Left ventricle myocardium inferior (tissue), 1 donor: ENCODE measurements at regions not wholly inside any gene's neighbourhood (a gene's known extent, or its start where the extent isn't known, plus 50 kb on each side); places are given as distances from the start of the nearest gene placed in this dataset.

ENCODE experiments used
- DNase-seq: peaks from one replicate; pipeline ENCODE4 v3.0.0-alpha.2; 2020
- H3K27ac ChIP-seq: fragments of 200-600 bp; replicated peaks from 2 replicates; pipeline ENCODE4 v1.8.0; 2021
- H3K27me3 ChIP-seq: fragments of 200-600 bp; 2 replicates; pipeline ENCODE4 v1.8.0; 2021; ENCODE audit warnings: low read depth
- H3K36me3 ChIP-seq: fragments of 200-600 bp; 2 replicates; pipeline ENCODE4 v1.8.0; 2021
- H3K4me1 ChIP-seq: fragments of 200-600 bp; 2 replicates; pipeline ENCODE4 v1.8.0; 2021
- H3K4me3 ChIP-seq: fragments of 200-600 bp; 2 replicates; pipeline ENCODE4 v1.8.0; 2021; ENCODE audit warnings: mild to moderate bottlenecking, moderate library complexity
- H3K9me3 ChIP-seq: fragments of 200-600 bp; replicated peaks from 2 replicates; pipeline ENCODE4 v1.8.0; 2021
- CTCF ChIP-seq: fragments of 200-600 bp; IDR thresholded peaks from 2 replicates; pipeline ENCODE4 v1.8.0; 2021; ENCODE audit warnings: antibody characterized with exemption, mild to moderate bottlenecking, borderline replicate concordance
- intact Hi-C: fragments of 100-400 bp; cut with micrococcal nuclease; formaldehyde crosslinking; loops from one replicate; pipeline ENCODE4 v1.11.0; 2022
- donor health status: DM: no; HTN: yes; CAD: no; lungs with severe emphysema.

DNA sequence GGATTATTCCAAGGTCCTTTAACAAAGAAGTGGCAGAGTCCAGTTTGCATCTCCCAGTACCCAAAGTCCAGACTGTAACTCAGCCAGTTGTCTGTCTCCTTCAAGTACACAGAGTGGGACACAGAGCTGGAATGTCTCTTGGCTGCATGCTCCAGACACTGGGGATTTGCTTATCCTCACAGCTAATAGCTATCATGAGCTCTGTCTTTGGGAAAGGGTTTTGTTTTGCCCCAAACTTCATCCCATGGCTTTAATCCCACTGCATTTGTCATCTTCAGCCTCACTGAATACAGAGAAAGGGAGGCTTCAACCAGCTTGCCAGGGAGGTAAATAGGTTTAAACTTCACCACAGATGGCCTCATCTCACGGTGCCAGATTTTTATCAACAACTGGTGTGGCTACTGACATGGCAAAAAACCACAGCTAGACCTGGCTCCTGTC is 412.2 kb upstream of the SLC24A2 start:
- no peak overlapping the region for H3K4me3 ChIP-seq
- no peak for TF ChIP-seq CTCF
- H3K9me3 ChIP-seq, result peaks cover 13% of the 10 kb centered on the region
- no peak overlapping the region for H3K27ac ChIP-seq
- no peaks in the 10 kb centered on the region for H3K27me3 ChIP-seq
- DNase-seq, result no peak
- intact Hi-C loops, result no loop called here
- H3K36me3 ChIP-seq, result no peaks in the 10 kb centered on the region
- peaks cover 7% of the 10 kb centered on the region for H3K4me1 ChIP-seq

DNA sequence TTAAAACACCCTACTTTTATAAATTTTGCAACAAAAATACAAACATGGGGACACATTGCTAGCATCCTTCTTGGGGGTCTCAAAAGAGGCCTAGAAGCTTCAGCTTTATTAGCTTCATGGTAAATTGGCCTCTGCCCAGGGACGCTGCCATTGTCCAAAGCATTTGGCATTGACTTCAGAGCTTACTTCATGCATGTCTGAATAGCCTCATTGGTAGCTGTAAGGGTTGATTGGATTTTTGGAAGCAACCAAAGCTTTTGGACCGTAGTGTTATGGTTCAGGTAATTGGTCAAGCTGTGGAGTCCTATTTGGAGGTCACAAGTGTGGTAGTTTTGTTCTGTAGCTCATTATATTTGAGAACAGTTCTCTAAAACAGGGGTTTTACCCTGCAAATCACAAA is 411.7 kb upstream of the SLC24A2 start:
- Histone ChIP-seq H3K4me1 (peaks cover 7% of the 10 kb centered on the region), H3K27ac (no peak overlapping the region), H3K36me3 (no peaks in the 10 kb centered on the region), H3K9me3 (peaks cover 17% of the 10 kb centered on the region), H3K27me3 (no peaks in the 10 kb centered on the region), H3K4me3 (no peak overlapping the region)
- intact Hi-C loops, result no loop called here
- no peak for TF ChIP-seq CTCF
- no peak for DNase-seq

DNA sequence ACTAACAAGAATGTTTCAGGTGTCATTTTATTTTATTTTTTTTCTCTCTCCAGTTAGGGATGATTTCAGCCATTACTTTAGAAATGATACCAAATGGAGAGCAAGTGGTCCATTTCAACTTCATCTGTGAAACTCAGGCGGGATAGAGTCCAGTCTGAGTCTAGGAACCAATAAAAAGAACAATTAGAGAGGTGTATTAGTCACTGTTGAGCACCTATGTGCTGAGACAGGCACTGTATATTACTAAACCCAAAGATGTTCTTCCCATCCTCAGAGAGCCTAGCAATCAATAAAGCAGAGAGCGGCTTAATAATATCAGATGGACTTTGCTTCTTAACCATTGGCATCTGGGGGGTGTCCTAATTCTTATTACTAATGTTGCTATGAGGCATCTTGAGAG is 410.3 kb upstream of the SLC24A2 start:
- no peak for TF ChIP-seq CTCF
- intact Hi-C loops, result no loop called here
- Histone ChIP-seq H3K9me3 (peaks cover 29% of the 10 kb centered on the region), H3K36me3 (no peaks in the 10 kb centered on the region), H3K4me1 (peaks cover 7% of the 10 kb centered on the region), H3K4me3 (no peak overlapping the region), H3K27me3 (no peaks in the 10 kb centered on the region), H3K27ac (no peak overlapping the region)
- DNase-seq, result no peak

DNA sequence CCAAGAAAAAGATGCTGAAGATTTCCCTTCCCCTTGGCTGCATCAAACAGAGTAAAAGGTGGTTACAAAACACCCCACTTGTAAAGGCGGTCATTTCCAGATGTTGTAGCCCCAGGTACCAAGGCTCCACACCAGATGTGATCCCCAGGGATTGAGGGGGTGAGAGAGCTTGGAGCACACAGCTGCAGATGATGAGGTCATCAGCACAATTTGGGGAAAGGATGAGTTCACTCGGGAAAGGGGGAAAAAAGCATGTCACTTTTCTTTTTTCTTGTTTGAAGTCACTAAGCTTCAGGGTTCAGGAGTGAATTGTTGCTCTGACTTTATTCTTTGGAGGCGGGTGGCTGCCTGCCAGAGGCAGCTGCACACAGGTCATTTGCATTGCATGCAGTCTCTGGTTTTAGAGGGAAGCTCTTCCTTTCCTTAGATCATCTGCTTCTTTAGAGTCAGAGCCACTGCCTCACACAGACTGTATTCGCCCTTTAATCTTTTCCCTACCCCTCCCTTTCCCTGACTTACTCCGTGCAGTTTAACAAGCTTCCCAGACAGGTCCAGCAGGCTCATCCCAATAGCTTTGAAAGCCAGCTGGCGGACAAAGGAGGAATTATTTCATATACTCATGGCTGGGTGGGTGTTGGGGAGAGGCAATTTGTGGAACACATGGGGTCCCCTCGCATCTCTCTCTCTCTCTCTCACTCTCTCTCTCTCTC is 409.3 kb upstream of the SLC24A2 start:
- no peak for TF ChIP-seq CTCF
- intact Hi-C loops, result no loop called here
- H3K27me3 ChIP-seq, result no peaks in the 10 kb centered on the region
- H3K4me3 ChIP-seq, result no peak overlapping the region
- H3K27ac ChIP-seq, result no peak overlapping the region
- peaks cover 29% of the 10 kb centered on the region for H3K9me3 ChIP-seq
- DNase-seq, result no peak
- peaks cover 7% of the 10 kb centered on the region for H3K4me1 ChIP-seq
- no peaks in the 10 kb centered on the region for H3K36me3 ChIP-seq

DNA sequence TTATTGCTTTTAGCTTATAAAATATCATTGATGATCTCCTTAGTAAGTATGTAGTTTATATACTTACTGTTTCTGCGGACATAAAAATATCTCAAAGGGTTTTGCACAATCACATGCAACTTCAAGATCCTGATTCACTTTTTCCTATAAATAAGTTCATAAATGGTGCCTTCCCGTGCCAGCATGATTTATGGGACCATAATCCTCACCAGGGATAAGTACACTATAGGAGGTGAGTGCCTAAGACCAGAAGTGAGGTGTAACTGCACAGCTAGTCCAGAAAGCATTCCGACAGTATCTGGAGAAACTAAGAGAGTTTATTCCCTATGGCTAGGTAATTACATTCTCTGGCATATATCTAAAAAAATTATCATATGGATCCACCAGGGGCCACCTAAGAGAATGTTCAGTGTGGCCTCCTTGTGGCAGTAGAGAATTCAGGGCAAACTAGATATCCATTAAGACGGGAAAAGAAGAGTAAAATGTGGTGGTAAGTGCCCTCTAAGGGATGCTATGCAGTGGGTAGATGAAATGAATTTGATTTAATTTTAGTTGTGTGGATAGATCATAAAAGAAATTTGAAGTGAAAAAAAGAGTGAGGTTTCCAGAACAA is 402.5 kb upstream of the SLC24A2 start:
- Histone ChIP-seq H3K27me3 (no peaks in the 10 kb centered on the region), H3K9me3 (peaks cover 20% of the 10 kb centered on the region), H3K4me3 (no peak overlapping the region), H3K36me3 (no peaks in the 10 kb centered on the region), H3K4me1 (no peaks in the 10 kb centered on the region), H3K27ac (no peak overlapping the region)
- no peak for DNase-seq
- TF ChIP-seq CTCF, result no peak
- intact Hi-C loops, result no loop called here
